Left hindlimb (tissue), 1 donor: ENCODE measurements at regions not wholly inside any gene's neighbourhood (a gene's known extent, or its start where the extent isn't known, plus 50 kb on each side); places are given as distances from the start of the nearest gene placed in this dataset.
"Not testable (repeated sequence)": the region's sequence is repeated elsewhere in the genome, so short reads cannot be mapped to it uniquely, and the experiment has no call there.

ENCODE experiments used
- DNase-seq: peaks from one replicate; pipeline ENCODE4 v3.0.0-alpha.2; 2018

- DNase-seq: no peak
These were observed 78.1 kb upstream of the HABP2 start for GRCh38 chr10:113474752-113475151.

- peak; percentile 72 for DNase-seq
These were observed 77.5 kb upstream of the HABP2 start for GRCh38 chr10:113475381-113475807.

DNA sequence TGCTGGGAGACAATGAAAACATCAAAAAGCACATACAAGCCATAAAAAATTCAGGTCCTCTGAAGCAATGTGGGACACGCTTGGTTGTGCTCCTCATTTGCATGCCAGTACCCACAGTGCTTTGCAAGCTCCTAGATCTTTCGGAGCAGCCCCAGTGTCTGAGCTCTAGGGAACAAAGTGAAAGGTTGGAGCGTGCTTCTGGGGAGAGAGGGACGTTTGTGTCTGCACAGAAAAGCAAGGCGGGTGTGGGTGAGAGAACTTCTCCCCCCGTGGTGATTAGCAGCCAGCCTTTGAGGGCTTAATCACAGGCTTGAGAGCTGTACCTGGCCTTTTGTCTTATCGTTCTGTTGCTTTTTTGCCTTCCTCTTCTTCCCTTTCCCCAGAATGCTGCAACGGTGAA is 76.7 kb upstream of the HABP2 start:
- no peak for DNase-seq

DNA sequence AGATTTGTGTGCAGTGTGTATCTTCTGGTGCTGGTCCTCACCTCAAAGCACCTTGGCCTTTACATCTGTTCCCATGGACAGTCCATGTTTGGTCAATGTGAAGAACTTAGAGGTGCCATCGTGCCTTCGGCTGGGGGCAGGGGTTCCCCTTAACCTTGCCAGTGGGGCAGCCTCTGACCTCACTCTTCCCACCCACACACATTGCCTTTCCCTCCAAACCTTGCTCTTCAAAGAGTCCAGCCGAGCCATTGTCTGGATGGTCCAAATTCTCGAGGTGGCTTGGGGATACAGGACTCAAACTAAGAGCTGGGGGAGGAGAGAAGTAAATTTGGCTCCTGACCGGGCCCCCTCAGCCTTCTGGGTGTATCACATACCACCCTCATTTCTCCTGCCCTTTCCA is 76.2 kb upstream of the HABP2 start:
- DNase-seq: no peak

- no peak for DNase-seq
These were observed 75.4 kb upstream of the HABP2 start for GRCh38 chr10:113477451-113477850.

DNA sequence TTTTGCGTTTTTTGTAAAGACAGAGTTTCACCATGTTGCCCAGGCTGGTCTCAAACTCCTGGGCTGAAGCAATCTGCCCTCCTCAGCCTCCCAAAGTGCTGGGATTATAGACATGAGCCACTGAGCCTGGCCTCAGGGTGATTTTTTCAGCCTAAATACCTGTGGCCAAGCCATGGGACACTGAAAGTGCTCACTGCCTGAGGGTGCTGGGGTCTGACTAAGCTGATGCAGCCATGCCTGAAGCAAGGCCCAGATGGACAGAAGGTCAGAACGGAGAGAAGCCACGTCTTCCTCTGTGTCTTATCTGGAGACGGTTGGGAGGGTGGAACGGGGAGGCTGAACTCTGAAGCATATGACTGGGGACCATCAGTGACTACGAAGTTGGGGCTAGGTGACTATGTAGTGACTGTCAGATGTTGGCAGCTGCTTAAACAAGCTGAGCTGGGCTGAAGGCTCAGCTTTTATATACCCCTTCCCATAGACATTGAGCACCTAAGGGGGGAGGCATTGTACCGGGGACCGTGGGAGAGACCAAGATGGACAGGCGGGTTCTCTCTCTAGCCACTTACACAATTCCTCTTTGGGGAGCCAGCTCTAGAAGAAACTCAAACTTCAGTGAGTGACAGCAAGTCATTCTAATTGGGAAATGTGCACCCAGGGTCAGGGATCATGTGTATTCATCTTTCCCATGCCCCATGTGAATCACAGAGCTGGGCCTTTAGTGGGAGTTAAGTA is 73.3 kb upstream of the HABP2 start:
- DNase-seq: no peak

- DNase-seq: no peak
These were observed 72.8 kb upstream of the HABP2 start for GRCh38 chr10:113480081-113480360.

DNA sequence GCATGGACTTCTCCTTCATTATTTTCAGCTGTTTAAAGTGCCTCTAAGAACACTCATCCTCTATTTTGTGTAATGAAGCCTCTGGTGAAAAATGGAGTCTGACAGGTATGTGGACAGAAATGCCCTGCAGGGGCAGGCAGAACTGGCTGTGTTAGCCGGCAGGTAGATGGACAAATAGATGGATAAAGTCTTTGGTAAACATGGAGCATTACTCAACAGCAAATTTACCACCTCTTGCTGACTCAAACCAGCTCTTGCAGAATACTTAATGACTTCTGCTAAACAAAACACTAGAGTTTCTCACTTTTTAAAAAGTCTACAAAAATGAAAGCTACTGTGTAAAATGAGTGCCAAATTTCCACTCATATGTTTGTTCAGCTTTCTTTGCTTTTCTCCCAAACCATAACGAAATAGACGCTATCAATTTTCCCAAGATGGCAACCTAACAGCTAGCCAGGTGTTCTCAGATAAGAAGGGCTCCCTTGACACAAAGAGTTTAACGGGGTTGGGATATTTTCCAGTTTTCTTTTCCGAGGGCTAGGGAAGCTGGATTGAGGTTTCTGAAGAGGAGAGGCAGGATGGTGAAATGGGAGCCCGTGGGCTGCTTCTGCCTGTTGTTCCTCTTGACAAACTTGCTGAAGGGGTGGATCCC is 71.9 kb upstream of the HABP2 start:
- DNase-seq: no peak

GRCh38 chr10:113484487-113484886 is 68.4 kb upstream of the HABP2 start:
- no peak for DNase-seq

DNA sequence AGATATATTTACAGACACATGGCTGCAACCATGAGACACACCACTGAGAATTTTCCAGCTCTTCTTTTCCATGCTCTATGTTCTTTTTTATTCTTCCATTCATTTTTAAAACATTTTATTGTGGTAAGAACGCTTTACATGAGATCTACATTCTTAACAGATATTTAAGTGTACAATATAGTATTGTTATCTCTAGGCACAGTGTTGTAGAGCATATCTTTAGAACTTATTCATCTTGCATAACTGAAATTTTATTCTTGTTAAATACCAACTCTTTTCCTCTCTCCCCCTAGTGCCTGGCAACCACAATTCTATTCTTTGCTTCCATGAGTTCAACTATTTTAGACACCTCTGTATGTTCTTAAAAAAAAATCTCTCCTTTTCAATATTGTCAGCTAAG is 67.1 kb upstream of the HABP2 start:
- no peak for DNase-seq

GRCh38 chr10:113486531-113486930 is 66.3 kb upstream of the HABP2 start:
- no peak for DNase-seq

DNA sequence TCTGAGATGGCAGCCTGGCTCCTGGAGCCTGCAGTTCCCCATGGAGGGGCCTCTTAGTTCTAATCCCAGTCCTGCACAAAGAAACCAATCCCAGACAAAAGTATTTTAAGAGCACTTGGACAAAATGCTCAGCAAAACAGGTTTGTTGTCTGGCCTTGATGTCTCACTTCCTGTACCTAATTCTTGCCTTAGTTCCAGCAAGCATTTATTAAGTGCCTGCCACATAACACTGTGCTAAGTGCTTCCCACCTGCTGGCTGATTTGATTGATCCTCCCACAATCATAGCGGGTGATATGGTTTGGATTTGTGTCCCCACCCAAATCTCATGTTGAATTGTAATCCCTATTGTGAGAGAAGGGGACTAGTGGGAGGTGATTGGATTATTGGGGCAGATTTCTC is 65.7 kb upstream of the HABP2 start:
- no peak for DNase-seq

- DNase-seq: no peak
These were observed 64.7 kb upstream of the HABP2 start for GRCh38 chr10:113488186-113488585.

GRCh38 chr10:113489522-113489921 is 63.3 kb upstream of the HABP2 start:
- DNase-seq: not testable (repeated sequence)

- no peak for DNase-seq
These were observed 60.8 kb upstream of the HABP2 start for GRCh38 chr10:113491967-113492565.

DNA sequence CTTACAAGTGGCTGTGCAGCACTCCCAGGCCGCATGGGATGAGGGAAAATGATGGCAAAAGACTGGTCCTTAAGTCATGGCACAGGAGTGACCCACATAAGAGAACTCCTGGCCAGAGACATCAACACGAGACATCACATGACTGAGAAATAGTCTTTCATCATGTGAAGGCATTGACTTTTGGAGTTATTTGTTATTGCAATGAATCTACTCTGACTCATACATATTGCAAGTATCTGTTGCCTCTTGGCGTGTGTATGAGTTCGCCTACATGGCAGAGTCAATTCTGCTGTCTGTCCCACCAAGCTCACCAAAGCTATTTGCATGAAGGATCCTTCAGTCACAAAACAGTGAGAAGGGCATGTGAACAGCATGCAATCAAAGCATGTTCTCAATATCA is 59.7 kb upstream of the HABP2 start:
- no peak for DNase-seq

GRCh38 chr10:113493882-113494301 is 59.0 kb upstream of the HABP2 start:
- DNase-seq: peak; percentile 71

DNA sequence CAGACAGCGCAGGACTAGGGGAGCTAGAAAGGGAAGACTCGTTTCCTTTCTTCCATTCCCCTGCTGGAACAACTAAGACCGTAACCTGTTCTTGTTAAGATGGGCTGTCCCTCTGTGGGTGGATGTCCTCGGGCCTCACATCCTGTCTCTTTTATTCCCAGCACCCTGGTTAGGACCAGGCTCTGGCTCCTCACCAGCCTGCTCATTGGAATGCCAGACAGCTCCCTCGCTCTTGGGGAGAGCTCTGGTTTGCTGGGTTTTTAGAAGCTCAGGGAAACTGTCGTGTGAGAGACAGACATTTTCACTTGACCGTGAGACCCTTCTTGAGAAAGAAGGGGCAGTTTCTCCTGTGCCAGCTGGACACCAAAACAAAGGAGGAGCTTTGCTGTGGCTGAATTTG is 58.1 kb upstream of the HABP2 start:
- DNase-seq: no peak

- DNase-seq: no peak
These were observed 57.3 kb upstream of the HABP2 start for GRCh38 chr10:113495553-113495952.

DNA sequence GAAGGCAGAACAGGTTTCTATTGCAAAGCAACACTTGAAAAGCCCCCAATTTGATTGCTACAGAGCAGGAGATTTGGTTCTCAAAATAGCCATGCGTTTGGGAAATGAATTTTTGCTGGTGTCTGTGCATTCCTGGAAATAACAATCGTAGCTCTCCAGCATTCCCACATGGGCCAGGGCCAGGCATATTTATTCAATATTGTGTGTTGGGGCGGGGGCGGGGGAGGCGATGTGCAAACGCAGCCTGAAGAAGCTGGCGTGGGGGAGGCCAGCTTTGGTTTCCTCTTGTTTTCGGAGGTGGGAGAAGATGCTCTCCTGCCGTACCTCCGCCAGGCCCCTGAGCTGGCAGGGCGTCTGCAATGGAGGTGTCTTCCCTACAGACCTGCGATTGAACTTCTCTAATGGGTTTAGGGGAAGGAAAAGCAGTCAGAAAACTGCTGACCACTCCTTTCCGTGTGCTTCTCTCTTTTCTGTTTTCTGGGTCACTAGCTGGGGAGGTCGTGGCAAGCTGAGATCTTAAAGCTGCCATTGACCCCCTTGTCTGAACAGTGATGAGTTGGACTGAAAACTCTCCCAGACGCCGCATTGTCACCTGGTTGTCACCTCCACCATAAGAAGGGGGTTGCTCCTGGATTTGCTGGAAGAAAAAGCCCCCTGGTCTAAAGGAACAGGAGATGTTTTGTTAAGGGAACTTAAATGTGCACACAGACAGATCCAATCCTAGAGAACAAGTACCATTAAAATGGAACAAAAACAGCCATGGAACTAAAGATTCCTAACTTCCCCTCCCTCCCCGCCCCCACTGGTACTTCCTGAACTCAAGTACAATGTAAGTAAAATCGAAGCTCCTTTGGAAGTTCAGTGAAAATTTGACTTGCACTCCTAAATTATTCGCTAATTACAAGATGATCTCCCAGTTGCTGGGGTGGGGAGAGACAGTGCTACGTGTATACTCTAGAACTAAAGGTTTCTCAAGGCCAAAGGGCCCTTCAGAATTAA is 56.4 kb upstream of the HABP2 start:
- DNase-seq: peak; percentile 88

DNA sequence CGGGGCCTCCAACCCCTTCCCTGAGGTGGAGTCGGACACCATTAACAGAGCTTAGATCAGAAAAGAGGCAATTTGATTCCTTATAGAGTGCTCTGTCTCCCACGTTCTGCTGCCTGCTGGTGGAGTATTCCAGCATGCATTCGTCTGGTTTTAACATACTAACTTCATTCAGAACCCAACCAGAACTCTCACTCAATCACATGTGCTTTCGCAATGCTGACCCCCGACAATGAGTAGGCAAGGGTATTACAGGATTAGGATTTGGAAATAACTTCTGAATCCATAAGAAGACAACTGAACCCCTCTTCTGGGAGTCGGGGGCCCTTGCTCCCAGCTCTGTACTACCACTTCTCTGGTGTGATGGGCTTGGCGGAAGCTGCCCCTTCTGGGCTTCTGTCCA is 55.7 kb upstream of the HABP2 start:
- no peak for DNase-seq

GRCh38 chr10:113498997-113499396 is 53.9 kb upstream of the HABP2 start:
- no peak for DNase-seq

GRCh38 chr10:113499806-113500205 is 53.0 kb upstream of the HABP2 start:
- DNase-seq: no peak
